Thoracic aorta (tissue), 2 donors: ENCODE measurements at regions not wholly inside any gene's neighbourhood (a gene's known extent, or its start where the extent isn't known, plus 50 kb on each side); places are given as distances from the start of the nearest gene placed in this dataset.
"Not testable (repeated sequence)": the region's sequence is repeated elsewhere in the genome, so short reads cannot be mapped to it uniquely, and the experiment has no call there.

ENCODE experiments used
- ATAC-seq: fragments of 150-250 bp; one replicate; pipeline ENCODE4 v1.8.0; 2017; ENCODE audit warnings: low read depth; ENCODE audit not compliant: insufficient number of reproducible peaks, low FRiP score
- DNase-seq: peaks from one replicate; pipeline ENCODE4 v3.0.0-alpha.2; 2020; ENCODE audit warnings: low spot score
- H3K27ac ChIP-seq, 2 donors: fragments of 200-600 bp; sonication (generic); 1 replicate in 1 of 2; 2 replicates in 1 of 2; pipeline ENCODE4 v1.5.1; 2016; ENCODE audit warnings: mild to moderate bottlenecking in 2 of 2, moderate library complexity in 2 of 2
- H3K27me3 ChIP-seq: fragments of 200-600 bp; sonication (generic); replicated peaks from 2 replicates; pipeline ENCODE4 v1.6.0; 2016; ENCODE audit warnings: mild to moderate bottlenecking; ENCODE audit not compliant: insufficient read depth
- H3K36me3 ChIP-seq: fragments of 200-600 bp; sonication (generic); one replicate; pipeline ENCODE4 v1.5.1; 2016
- H3K4me1 ChIP-seq, 2 donors: fragments of 200-600 bp; sonication (generic); 1 replicate in 1 of 2; 2 replicates in 1 of 2; pipeline versions ENCODE4 v1.5.1 to v1.6.0; 2016; ENCODE audit warnings: low read depth in 2 of 2, mild to moderate bottlenecking in 1 of 2; ENCODE audit not compliant: control insufficient read depth in 1 of 2
- H3K4me3 ChIP-seq: fragments of 200-600 bp; sonication (generic); 2 replicates; pipeline ENCODE4 v1.5.1; 2016; ENCODE audit warnings: mild to moderate bottlenecking
- H3K9me3 ChIP-seq: fragments of 200-600 bp; sonication (generic); 2 replicates; pipeline ENCODE4 v1.5.1; 2016
- TF ChIP-seq, protein P1 (sequence below): fragments of 200-600 bp; sonication (generic); IDR thresholded peaks from one replicate; pipeline ENCODE4 v1.5.1; 2019; ENCODE audit warnings: antibody characterized with exemption

DNA sequence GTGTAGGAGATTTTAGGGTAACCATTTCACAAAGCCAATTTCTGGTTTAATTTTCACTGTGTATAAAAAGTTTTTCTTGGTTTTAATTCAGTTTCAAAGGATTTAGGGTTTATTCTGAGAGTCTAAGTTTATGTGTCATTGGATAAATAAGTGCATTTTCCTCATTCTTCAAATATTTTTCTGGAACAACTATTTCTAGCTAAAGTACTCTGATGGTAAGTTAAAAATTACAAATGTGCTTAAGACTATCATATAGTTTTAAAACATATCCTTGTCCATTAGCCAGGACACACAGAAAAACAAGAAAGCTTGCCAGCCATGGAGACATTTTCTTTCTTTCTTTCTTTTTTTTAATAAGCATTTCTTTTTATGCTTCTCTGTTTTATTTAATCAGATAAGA is 333.0 kb downstream of the RFPL4B start:
- no peaks in the 10 kb centered on the region for H3K27me3 ChIP-seq
- DNase-seq (no peak), ATAC-seq (no peak)
- peaks cover 0 to 15% of the 10 kb centered on the region in 2 donors for H3K4me1 ChIP-seq
- H3K27ac ChIP-seq, result no peak overlapping the region
- no peaks in the 10 kb centered on the region for H3K36me3 ChIP-seq
- H3K4me3 ChIP-seq, result no peak overlapping the region
- H3K9me3 ChIP-seq, result no peaks in the 10 kb centered on the region
- TF ChIP-seq, protein P1, sequence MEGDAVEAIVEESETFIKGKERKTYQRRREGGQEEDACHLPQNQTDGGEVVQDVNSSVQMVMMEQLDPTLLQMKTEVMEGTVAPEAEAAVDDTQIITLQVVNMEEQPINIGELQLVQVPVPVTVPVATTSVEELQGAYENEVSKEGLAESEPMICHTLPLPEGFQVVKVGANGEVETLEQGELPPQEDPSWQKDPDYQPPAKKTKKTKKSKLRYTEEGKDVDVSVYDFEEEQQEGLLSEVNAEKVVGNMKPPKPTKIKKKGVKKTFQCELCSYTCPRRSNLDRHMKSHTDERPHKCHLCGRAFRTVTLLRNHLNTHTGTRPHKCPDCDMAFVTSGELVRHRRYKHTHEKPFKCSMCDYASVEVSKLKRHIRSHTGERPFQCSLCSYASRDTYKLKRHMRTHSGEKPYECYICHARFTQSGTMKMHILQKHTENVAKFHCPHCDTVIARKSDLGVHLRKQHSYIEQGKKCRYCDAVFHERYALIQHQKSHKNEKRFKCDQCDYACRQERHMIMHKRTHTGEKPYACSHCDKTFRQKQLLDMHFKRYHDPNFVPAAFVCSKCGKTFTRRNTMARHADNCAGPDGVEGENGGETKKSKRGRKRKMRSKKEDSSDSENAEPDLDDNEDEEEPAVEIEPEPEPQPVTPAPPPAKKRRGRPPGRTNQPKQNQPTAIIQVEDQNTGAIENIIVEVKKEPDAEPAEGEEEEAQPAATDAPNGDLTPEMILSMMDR, result no peak

DNA sequence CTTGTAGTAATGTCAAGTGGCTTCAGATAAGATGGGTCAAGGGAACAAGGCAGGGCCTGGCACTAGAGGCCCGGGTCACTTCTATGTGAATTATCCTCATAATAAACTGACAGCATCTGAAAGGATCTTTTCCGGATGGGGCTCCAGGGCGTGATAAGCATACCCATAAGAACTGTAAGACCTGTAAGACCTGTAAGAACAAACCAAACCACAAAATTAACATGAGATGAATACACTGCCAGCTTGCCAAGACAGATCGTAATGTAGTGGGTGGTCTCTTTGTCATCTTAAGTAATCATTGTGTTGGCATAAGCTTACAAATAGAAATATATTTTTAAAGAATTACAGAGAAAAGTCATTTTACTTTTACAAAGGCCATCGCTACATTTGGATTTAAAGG is 334.9 kb downstream of the RFPL4B start:
- no peak overlapping the region for H3K27ac ChIP-seq
- DNase-seq (no peak), ATAC-seq (no peak)
- no peak overlapping the region for H3K4me3 ChIP-seq
- no peaks in the 10 kb centered on the region for H3K9me3 ChIP-seq
- H3K36me3 ChIP-seq, result no peaks in the 10 kb centered on the region
- peaks cover 0 to 15% of the 10 kb centered on the region in 2 donors for H3K4me1 ChIP-seq
- H3K27me3 ChIP-seq, result no peaks in the 10 kb centered on the region
- TF ChIP-seq, protein P1, result no peak

DNA sequence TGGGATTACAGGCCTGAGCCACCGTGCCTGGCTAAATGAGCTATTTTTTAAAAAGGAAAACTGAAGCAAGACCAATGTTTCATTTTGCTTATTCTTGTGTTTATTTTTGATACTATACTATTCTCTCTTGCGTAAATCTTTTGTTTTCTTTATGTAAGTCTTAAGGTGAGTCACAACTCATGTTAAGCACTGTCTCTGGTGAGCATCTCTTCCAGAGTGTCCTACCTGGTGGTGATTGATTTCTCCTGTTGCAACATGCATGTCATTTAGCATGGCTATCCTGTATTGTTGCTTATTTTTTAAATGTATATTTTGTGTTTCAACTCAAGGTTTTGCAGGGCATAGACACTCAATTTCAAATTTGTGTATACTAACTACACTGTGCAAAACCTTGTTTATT is 336.0 kb downstream of the RFPL4B start:
- no peaks in the 10 kb centered on the region for H3K27me3 ChIP-seq
- DNase-seq, result no peak
- peaks cover 0 to 15% of the 10 kb centered on the region in 2 donors for H3K4me1 ChIP-seq
- no peaks in the 10 kb centered on the region for H3K9me3 ChIP-seq
- ATAC-seq, result no peak
- H3K36me3 ChIP-seq, result no peaks in the 10 kb centered on the region
- no peak overlapping the region for H3K27ac ChIP-seq
- H3K4me3 ChIP-seq, result no peak overlapping the region
- TF ChIP-seq, protein P1, result no peak

- TF ChIP-seq, protein P1, result no peak
- H3K27ac ChIP-seq, result no peak overlapping the region
- H3K36me3 ChIP-seq, result no peaks in the 10 kb centered on the region
- no peaks in the 10 kb centered on the region for H3K9me3 ChIP-seq
- H3K4me1 ChIP-seq, result peaks cover 0 to 15% of the 10 kb centered on the region in 2 donors
- H3K27me3 ChIP-seq, result no peaks in the 10 kb centered on the region
- DNase-seq, result no peak
- no peak for ATAC-seq
- H3K4me3 ChIP-seq, result no peak overlapping the region
Observed at GRCh38 chr6:112683926-112684325, 336.8 kb downstream of the RFPL4B start.

GRCh38 chr6:112685521-112686220 is 338.5 kb downstream of the RFPL4B start:
- H3K4me1 ChIP-seq, H3K4me3 ChIP-seq, H3K9me3 ChIP-seq, DNase-seq, H3K36me3 ChIP-seq, ATAC-seq, H3K27me3 ChIP-seq, H3K27ac ChIP-seq: not testable (repeated sequence)

- H3K27me3 ChIP-seq, H3K27ac ChIP-seq, H3K4me1 ChIP-seq, H3K9me3 ChIP-seq, H3K4me3 ChIP-seq, H3K36me3 ChIP-seq, DNase-seq, ATAC-seq: not testable (repeated sequence)
Observed at GRCh38 chr6:112688487-112689165, 341.5 kb downstream of the RFPL4B start.

DNA sequence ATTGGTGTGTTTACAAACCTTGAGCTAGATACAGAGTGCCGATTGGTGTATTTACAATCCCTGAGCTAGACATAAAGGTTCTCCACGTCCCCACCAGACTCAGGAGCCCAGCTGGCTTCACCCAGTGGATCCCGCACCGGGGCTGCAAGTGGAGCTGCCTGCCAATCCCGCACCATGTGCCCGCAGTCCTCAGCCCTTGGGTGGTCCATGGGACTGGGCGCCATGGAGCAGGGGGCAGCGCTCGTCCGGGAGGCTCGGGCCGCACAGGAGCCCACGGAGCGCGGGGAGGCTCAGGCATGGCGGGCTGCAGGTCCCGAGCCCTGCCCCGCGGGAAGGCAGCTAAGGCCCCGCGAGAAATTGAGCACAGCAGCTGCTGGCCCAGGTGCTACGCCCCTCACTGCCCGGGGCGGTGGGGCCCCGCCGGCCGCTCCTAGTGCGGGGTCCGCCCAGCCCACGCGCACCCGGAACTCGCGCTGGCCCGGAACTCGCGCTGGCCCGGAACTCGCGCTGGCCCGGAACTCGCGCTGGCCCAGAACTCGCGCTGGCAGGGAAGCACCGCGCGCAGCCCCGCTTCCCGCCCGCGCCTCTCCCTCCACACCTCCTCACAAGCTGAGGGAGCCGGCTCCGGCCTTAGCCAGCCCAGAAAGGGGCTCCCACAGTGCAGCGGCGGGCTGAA is 342.2 kb downstream of the RFPL4B start:
- H3K9me3 ChIP-seq, H3K4me1 ChIP-seq, H3K36me3 ChIP-seq, H3K27me3 ChIP-seq, H3K27ac ChIP-seq, H3K4me3 ChIP-seq, ATAC-seq, DNase-seq: not testable (repeated sequence)
